Astrocyte of the cerebellum (primary cell): ENCODE measurements at regions not wholly inside any gene's neighbourhood (a gene's known extent, or its start where the extent isn't known, plus 50 kb on each side); places are given as distances from the start of the nearest gene placed in this dataset.

ENCODE experiments used
- DNase-seq: peaks from one replicate; pipeline ENCODE4 v3.0.0-alpha.2; 2011; ENCODE audit warnings: low read depth
- H3K4me3 ChIP-seq: 2 replicates; pipeline ENCODE4 v1.5.1; 2011; ENCODE audit warnings: mild to moderate bottlenecking, low read depth, low read length, moderate library complexity
- in situ Hi-C: cut with HindIII; loops from 2 replicates; pipeline ENCODE4 v1.10.0; 2017; ENCODE audit warnings: low sequenced_read_pairs
- TF ChIP-seq, protein P1 (sequence below): IDR thresholded peaks from 2 replicates; pipeline ENCODE4 v1.5.1; 2012; ENCODE audit warnings: low read length, low read depth, moderate library complexity, mild to moderate bottlenecking; ENCODE audit errors: missing control alignments

DNA sequence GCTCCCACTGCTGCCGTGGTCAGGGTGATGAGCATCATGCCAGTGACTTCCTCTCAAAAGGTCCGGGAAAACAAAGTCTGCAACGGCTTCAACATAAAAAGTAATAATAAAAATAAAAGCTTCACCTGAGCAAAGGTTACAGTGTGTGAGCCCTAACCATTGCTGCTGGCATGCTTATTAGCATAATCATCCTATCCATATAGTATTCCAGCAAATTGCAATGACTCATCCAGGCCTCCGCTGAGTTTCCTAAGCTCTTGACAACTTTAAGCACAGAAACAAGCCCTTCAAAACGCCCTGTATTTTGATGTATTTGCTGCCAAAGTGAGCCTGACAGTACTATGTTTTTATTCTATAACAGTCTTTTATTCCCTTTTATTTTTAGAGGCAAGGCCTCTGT lies 100.5 kb downstream of the AASDH start:
- in situ Hi-C loops, result no loop called here
- TF ChIP-seq, protein P1, sequence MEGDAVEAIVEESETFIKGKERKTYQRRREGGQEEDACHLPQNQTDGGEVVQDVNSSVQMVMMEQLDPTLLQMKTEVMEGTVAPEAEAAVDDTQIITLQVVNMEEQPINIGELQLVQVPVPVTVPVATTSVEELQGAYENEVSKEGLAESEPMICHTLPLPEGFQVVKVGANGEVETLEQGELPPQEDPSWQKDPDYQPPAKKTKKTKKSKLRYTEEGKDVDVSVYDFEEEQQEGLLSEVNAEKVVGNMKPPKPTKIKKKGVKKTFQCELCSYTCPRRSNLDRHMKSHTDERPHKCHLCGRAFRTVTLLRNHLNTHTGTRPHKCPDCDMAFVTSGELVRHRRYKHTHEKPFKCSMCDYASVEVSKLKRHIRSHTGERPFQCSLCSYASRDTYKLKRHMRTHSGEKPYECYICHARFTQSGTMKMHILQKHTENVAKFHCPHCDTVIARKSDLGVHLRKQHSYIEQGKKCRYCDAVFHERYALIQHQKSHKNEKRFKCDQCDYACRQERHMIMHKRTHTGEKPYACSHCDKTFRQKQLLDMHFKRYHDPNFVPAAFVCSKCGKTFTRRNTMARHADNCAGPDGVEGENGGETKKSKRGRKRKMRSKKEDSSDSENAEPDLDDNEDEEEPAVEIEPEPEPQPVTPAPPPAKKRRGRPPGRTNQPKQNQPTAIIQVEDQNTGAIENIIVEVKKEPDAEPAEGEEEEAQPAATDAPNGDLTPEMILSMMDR, result no peak
- DNase-seq, result no peak
- H3K4me3 ChIP-seq, result no peak overlapping the region

DNA sequence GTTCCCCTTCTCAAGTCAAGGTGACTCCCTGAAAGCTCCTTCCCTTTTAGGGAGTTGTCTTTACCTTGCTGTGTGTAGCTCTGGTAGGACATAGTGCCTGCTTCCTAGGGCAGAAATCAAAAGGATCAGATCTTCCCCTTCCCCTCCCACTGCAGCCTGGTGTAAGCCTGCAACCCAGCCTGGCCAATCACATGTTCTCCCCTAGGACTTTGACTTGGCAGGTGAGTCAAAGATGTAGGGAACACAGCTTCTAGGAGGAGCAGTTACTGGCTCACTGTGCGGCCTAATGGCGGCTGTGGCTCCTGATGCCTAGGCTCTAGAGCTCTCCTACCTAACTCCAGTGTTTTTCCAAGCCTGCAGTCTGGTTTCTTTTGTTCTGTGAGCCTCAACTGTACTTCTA lies 103.9 kb downstream of the AASDH start:
- H3K4me3 ChIP-seq, result no peak overlapping the region
- DNase-seq, result no peak
- TF ChIP-seq, protein P1, result no peak
- in situ Hi-C loops, result no loop called here

DNA sequence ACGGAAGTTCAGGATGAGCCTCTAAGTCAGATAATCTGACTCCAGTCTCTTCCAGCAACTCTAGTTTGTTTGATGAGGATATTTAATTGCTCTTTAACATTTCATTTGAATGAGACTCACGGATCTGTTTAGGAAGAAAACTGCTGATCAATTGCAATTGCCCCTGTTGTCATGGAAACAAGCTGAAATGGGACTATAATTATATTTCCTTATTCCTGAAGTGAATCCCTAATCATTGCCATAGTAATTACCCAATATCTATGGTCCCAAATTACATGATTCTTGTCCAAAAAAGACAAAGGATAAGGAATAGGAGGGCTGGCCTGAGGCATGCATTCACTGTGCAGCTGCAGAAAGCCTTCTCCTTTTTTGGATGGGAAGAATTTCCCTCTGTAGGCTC lies 105.3 kb downstream of the AASDH start:
- in situ Hi-C loops, result no loop called here

DNA sequence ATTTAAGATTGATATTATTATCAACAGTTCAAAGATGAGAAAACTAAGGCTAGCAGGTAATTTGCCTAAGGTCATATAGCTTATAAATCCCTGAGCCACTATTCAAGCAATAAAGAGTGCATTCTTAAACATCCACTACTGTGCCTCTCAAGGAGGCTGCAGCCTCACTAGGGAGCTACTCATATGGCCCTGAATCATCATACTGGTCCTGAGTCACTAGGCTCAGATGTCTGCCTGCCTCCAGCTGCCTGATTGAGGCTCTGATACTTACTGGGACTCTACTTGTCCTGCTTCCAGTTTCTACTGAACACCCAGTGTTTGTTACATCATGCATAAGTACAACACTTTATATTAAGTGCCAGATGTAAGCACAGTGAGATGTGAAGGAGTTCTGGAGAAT lies 110.7 kb downstream of the AASDH start:
- TF ChIP-seq, protein P1, result no peak
- in situ Hi-C loops, result no loop called here
- DNase-seq, result no peak
- H3K4me3 ChIP-seq, result no peak overlapping the region

More for the DNA sequence above, 105.3 kb downstream of the AASDH start:
- H3K4me3 ChIP-seq, result no peak overlapping the region
- TF ChIP-seq, protein P1, result no peak
- no peak for DNase-seq

DNA sequence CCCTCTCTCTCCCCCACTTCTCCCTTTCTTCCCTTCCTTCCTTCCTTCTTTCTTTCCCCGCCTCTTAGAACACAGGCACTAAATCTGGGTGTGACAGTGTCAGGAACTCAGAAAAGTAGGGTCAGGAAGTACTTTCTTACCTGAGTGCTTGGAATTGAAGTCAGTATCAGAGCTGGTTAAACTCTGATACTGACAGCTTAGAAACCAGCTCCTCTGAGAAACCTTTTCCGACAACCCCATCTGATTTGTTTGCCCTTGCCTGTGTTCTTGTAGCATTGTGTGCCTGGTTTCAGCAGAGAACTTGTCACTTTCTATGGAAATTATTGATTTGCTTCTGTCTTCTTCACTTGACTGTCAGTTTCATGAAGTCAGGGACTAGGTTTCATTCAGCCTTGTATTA lies 113.9 kb downstream of the AASDH start:
- no peak for DNase-seq
- H3K4me3 ChIP-seq, result no peak overlapping the region
- TF ChIP-seq, protein P1, result no peak
- in situ Hi-C loops, result no loop called here

DNA sequence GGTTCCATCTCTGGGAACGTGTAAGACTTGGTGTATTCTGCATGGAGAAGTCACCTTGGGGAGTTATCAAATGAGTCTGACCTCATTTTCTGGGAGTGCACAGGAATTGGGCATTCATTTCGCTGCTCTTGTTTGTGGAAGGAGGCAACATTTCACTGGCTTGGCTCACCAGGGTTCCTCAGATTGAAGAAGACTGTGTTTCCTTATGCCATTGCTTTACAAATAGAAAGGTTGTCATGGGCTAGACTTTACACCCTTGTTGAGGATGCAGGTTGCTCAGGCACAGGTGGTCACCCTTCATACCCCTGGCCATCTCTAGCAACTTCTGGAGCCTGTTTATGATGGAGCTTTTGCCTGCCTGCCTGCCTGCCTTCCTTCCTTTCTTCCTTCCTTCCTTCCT lies 114.4 kb downstream of the AASDH start:
- in situ Hi-C loops, result no loop called here
- no peak overlapping the region for H3K4me3 ChIP-seq
- TF ChIP-seq, protein P1, result no peak
- no peak for DNase-seq

DNA sequence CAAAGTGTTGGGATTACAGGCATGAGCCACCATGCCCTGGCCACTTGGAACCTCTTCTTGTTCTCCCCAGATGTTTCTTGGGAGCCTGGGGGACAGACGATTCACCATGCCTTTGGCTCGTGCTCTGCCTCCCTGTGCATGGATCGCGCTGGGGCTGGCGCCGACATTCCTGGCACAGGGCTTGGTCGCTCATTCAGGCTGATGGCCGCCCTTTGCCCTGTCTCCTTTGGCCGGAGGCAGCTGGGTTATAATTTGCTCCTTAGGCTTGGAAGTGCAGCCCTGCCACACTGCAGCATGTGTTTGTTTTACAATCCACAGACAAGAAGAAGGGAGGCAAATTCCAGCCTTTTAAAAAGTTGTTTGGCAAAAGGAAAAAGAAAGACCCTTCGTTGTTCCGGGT lies 115.3 kb downstream of the AASDH start:
- in situ Hi-C loops, result no loop called here
- H3K4me3 ChIP-seq, result no peak overlapping the region
- DNase-seq, result no peak
- TF ChIP-seq, protein P1, result no peak
